CD14-positive monocyte (primary cell): ENCODE measurements at regions not wholly inside any gene's neighbourhood (a gene's known extent, or its start where the extent isn't known, plus 50 kb on each side); places are given as distances from the start of the nearest gene placed in this dataset.

Experiments
- DNase-seq, 3 donors: peaks; one replicate each; pipeline ENCODE4 v3.0.0-alpha.2; 2011 to 2022
- H2AFZ ChIP-seq: 2 replicates; pipeline ENCODE4 v1.6.0; 2012; ENCODE audit warnings: mild to moderate bottlenecking, low read depth, low read length, inconsistent platforms; ENCODE audit not compliant: insufficient read depth, poor library complexity, severe bottlenecking
- H3K27ac ChIP-seq, 2 donors: 1 replicate in 1 of 2; 2 replicates in 1 of 2; pipeline ENCODE4 v1.5.1; 2012 to 2013; ENCODE audit warnings: low read length in 2 of 2, control low read depth in 1 of 2, inconsistent platforms in 1 of 2, low read depth in 1 of 2, mild to moderate bottlenecking in 1 of 2
- H3K27me3 ChIP-seq, 2 donors: one replicate each; pipeline versions ENCODE4 v1.6.0 to v1.6.1; 2011 to 2013; ENCODE audit warnings: low read length in 2 of 2; ENCODE audit not compliant: control insufficient read depth in 2 of 2, insufficient read depth in 2 of 2
- H3K36me3 ChIP-seq, 2 donors: replicated peaks in 1 of 2; 1 replicate in 1 of 2; 2 replicates in 1 of 2; pipeline versions ENCODE4 v1.5.1 to v1.6.1; 2012 to 2013; ENCODE audit warnings: low read length in 2 of 2, control low read depth in 1 of 2, inconsistent platforms in 1 of 2, mild to moderate bottlenecking in 1 of 2; ENCODE audit not compliant: insufficient read depth in 2 of 2, control insufficient read depth in 1 of 2
- H3K4me1 ChIP-seq, 2 donors: 1 replicate in 1 of 2; 2 replicates in 1 of 2; pipeline versions ENCODE4 v1.5.1 to v1.6.1; 2012 to 2013; ENCODE audit warnings: low read length in 2 of 2, control low read depth in 1 of 2, inconsistent platforms in 1 of 2, mild to moderate bottlenecking in 1 of 2, moderate library complexity in 1 of 2; ENCODE audit not compliant: insufficient read depth in 2 of 2, control insufficient read depth in 1 of 2
- H3K4me2 ChIP-seq: replicated peaks from 2 replicates; pipeline ENCODE3; 2012; ENCODE audit warnings: low read length, moderate library complexity, mild to moderate bottlenecking; ENCODE audit not compliant: poor library complexity, severe bottlenecking; ENCODE audit errors: extremely low read depth
- H3K4me3 ChIP-seq, 3 experiments: fragments of 200-600 bp in 1 of 3; sonication (generic) in 1 of 3; replicated peaks in 1 of 3; 1 replicate in 2 of 3; 2 replicates in 1 of 3; pipeline ENCODE4 v1.5.1; 2011 to 2013; ENCODE audit warnings: low read length in 3 of 3, mild to moderate bottlenecking in 3 of 3, control low read depth in 2 of 3, low read depth in 2 of 3, inconsistent platforms in 1 of 3, moderate library complexity in 1 of 3
- H3K79me2 ChIP-seq: 2 replicates; pipeline ENCODE4 v1.6.0; 2012; ENCODE audit warnings: mild to moderate bottlenecking, control low read depth, inconsistent platforms, low read length, moderate library complexity; ENCODE audit not compliant: insufficient read depth
- H3K9ac ChIP-seq: 2 replicates; pipeline ENCODE4 v1.6.0; 2017; ENCODE audit warnings: low read length, mild to moderate bottlenecking; ENCODE audit not compliant: insufficient read depth, poor library complexity, severe bottlenecking
- H3K9me3 ChIP-seq, 2 donors: replicated peaks in 1 of 2; 1 replicate in 1 of 2; 2 replicates in 1 of 2; pipeline versions ENCODE4 v1.5.1 to v1.6.1; 2012 to 2013; ENCODE audit warnings: low read length in 2 of 2, control low read depth in 1 of 2; ENCODE audit not compliant: control insufficient read depth in 1 of 2, insufficient read depth in 1 of 2
- H4K20me1 ChIP-seq: 2 replicates; pipeline ENCODE4 v1.6.0; 2012; ENCODE audit warnings: mild to moderate bottlenecking, low read length, control low read depth, moderate library complexity; ENCODE audit not compliant: insufficient read depth
- H3K27ac Mint-ChIP-seq, 7 donors: one replicate each; pipeline ENCODE4 v1.8.0; 2020; ENCODE audit warnings: mild to moderate bottlenecking in 7 of 7, mixed read lengths in 7 of 7, moderate library complexity in 6 of 7, inconsistent platforms in 2 of 7
- H3K27me3 Mint-ChIP-seq, 3 donors: one replicate each; pipeline ENCODE4 v1.8.0; 2021 to 2022; ENCODE audit warnings: low read depth in 3 of 3, mild to moderate bottlenecking in 3 of 3, mixed read lengths in 3 of 3, moderate library complexity in 3 of 3, inconsistent platforms in 1 of 3
- H3K36me3 Mint-ChIP-seq, 2 donors: one replicate each; pipeline ENCODE4 v1.8.0; 2020; ENCODE audit warnings: mixed read lengths in 2 of 2, inconsistent platforms in 1 of 2, mild to moderate bottlenecking in 1 of 2
- H3K4me1 Mint-ChIP-seq: one replicate; pipeline ENCODE4 v1.8.0; 2020; ENCODE audit warnings: mild to moderate bottlenecking, mixed read lengths
- H3K4me3 Mint-ChIP-seq, 2 donors: one replicate each; pipeline ENCODE4 v1.8.0; 2020; ENCODE audit warnings: mild to moderate bottlenecking in 2 of 2, mixed read lengths in 2 of 2, moderate library complexity in 1 of 2
- H3K9me3 Mint-ChIP-seq, 7 donors: one replicate each; pipeline ENCODE4 v1.8.0; 2020 to 2022; ENCODE audit warnings: mixed read lengths in 7 of 7, mild to moderate bottlenecking in 6 of 7, moderate library complexity in 6 of 7, inconsistent platforms in 2 of 7
- WGBS: methylation state at CpG from one replicate; pipeline ENCODE4 v1.1.5; 2013; ENCODE audit warnings: missing lambda C conversion rate; ENCODE audit not compliant: insufficient coverage; 5-methylcytosine and 5-hydroxymethylcytosine counted together
- intact Hi-C, 2 donors: fragments of 100-400 bp; cut with micrococcal nuclease; formaldehyde crosslinking; loops; one replicate each; pipeline versions ENCODE4 v1.15.0 to v1.15.1; 2023
- TF ChIP-seq, protein P1 (sequence below): fragments of 200-600 bp; IDR thresholded peaks from one replicate; pipeline ENCODE4 v1.8.0; 2022; ENCODE audit warnings: antibody characterized with exemption, mild to moderate bottlenecking

GRCh38 chr6:155544677-155545076 is 89.0 kb upstream of the NOX3 start:
- 31% methylated on average over 2 of the region's 2 CpGs for WGBS

GRCh38 chr6:155543166-155543847 is 87.7 kb upstream of the NOX3 start:
- intact Hi-C loops = no loop called here
- Mint-ChIP-seq H3K4me3 (no peak overlapping the region), H3K9me3 (peaks cover 0 to 6% (median 2%) of the 10 kb centered on the region in 7 donors), H3K4me1 (no peaks in the 10 kb centered on the region), H3K36me3 (no peaks in the 10 kb centered on the region), H3K27me3 (peaks cover 0 to 4% (median 1%) of the 10 kb centered on the region in 3 donors), H3K27ac (no peak overlapping the region)
- no peaks in the 10 kb centered on the region for H3K79me2 ChIP-seq
- no peaks in the 10 kb centered on the region for H3K36me3 ChIP-seq
- 100% methylated on average over 2 of the region's 6 CpGs for WGBS
- H3K27ac ChIP-seq = no peak overlapping the region
- no peak overlapping the region for H3K4me3 ChIP-seq
- H3K4me2 ChIP-seq = no peak overlapping the region
- no peaks in the 10 kb centered on the region for H3K27me3 ChIP-seq
- H3K4me1 ChIP-seq = no peaks in the 10 kb centered on the region
- H2AFZ ChIP-seq = no peak overlapping the region
- no peak for DNase-seq
- H3K9ac ChIP-seq = no peak overlapping the region
- H4K20me1 ChIP-seq = no peaks in the 10 kb centered on the region
- no peaks in the 10 kb centered on the region for H3K9me3 ChIP-seq
- TF ChIP-seq, protein P1, sequence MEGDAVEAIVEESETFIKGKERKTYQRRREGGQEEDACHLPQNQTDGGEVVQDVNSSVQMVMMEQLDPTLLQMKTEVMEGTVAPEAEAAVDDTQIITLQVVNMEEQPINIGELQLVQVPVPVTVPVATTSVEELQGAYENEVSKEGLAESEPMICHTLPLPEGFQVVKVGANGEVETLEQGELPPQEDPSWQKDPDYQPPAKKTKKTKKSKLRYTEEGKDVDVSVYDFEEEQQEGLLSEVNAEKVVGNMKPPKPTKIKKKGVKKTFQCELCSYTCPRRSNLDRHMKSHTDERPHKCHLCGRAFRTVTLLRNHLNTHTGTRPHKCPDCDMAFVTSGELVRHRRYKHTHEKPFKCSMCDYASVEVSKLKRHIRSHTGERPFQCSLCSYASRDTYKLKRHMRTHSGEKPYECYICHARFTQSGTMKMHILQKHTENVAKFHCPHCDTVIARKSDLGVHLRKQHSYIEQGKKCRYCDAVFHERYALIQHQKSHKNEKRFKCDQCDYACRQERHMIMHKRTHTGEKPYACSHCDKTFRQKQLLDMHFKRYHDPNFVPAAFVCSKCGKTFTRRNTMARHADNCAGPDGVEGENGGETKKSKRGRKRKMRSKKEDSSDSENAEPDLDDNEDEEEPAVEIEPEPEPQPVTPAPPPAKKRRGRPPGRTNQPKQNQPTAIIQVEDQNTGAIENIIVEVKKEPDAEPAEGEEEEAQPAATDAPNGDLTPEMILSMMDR = no peak

More at GRCh38 chr6:155544677-155545076, 89.0 kb upstream of the NOX3 start:
- H3K4me3 Mint-ChIP-seq = no peak overlapping the region
- Histone ChIP-seq H4K20me1 (no peaks in the 10 kb centered on the region), H3K27ac (no peak overlapping the region), H2AFZ (no peak overlapping the region), H3K9me3 (no peaks in the 10 kb centered on the region), H3K4me3 (no peak overlapping the region), H3K36me3 (no peaks in the 10 kb centered on the region), H3K4me2 (no peak overlapping the region), H3K27me3 (no peaks in the 10 kb centered on the region), H3K4me1 (no peaks in the 10 kb centered on the region), H3K79me2 (no peaks in the 10 kb centered on the region), H3K9ac (no peak overlapping the region)
- H3K27me3 Mint-ChIP-seq = peaks cover 0 to 4% (median 1%) of the 10 kb centered on the region in 3 donors
- intact Hi-C loops = no loop called here
- H3K9me3 Mint-ChIP-seq = peaks cover 0 to 6% (median 3%) of the 10 kb centered on the region in 7 donors
- DNase-seq = no peak
- H3K4me1 Mint-ChIP-seq = no peaks in the 10 kb centered on the region
- H3K27ac Mint-ChIP-seq = peak overlapping the region in 1 of 7 donors; percentile 55
- no peaks in the 10 kb centered on the region for H3K36me3 Mint-ChIP-seq
- TF ChIP-seq, protein P1 = no peak
